ENCODE measurements at regions not wholly inside any gene's neighbourhood (a gene's known extent, or its start where the extent isn't known, plus 50 kb on each side); places are given as distances from the start of the nearest gene placed in this dataset.

GRCh38 chr15:69696946-69697345 is 244.3 kb downstream of the RPLP1 start:
- Histone ChIP-seq H3K4me2 (ENCODE audit: low read length) (no peak overlapping the region; the same call in 1 of the 2 replicates), H3K4me1 (ENCODE audit: insufficient read depth, low read length, severe bottlenecking) (peaks cover 18% of the 10 kb centered on the region)
- no peak for TF ChIP-seq EZH2 (IDR thresholded peaks at IDR 0.05; ENCODE audit: borderline replicate concordance, low read length)
- TF ChIP-seq, protein P1, sequence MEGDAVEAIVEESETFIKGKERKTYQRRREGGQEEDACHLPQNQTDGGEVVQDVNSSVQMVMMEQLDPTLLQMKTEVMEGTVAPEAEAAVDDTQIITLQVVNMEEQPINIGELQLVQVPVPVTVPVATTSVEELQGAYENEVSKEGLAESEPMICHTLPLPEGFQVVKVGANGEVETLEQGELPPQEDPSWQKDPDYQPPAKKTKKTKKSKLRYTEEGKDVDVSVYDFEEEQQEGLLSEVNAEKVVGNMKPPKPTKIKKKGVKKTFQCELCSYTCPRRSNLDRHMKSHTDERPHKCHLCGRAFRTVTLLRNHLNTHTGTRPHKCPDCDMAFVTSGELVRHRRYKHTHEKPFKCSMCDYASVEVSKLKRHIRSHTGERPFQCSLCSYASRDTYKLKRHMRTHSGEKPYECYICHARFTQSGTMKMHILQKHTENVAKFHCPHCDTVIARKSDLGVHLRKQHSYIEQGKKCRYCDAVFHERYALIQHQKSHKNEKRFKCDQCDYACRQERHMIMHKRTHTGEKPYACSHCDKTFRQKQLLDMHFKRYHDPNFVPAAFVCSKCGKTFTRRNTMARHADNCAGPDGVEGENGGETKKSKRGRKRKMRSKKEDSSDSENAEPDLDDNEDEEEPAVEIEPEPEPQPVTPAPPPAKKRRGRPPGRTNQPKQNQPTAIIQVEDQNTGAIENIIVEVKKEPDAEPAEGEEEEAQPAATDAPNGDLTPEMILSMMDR (IDR thresholded peaks at IDR 0.05; ENCODE audit: low read length) = no peak

GRCh38 chr15:69697916-69698315 is 245.3 kb downstream of the RPLP1 start:
- H3K79me2 ChIP-seq (ENCODE audit: insufficient read depth, low read length) = no peaks in the 10 kb centered on the region
- peaks cover 3% of the 10 kb centered on the region; the same call in 1 of the 2 replicates for H3K27me3 ChIP-seq (ENCODE audit: insufficient read depth, low read length)
- H3K9me2 ChIP-seq (ENCODE audit: low read depth, low read length) = no peaks in the 10 kb centered on the region
- H3K9me3 ChIP-seq (ENCODE audit: low read length) = 0 out of 2 replicates have a peak, but pooled peaks cover under 1% of the 10 kb centered on the region
- H3K27ac ChIP-seq (ENCODE audit: low read depth, low read length, poor library complexity, severe bottlenecking) = peak overlapping the region; percentile 49
- TF ChIP-seq, protein P1 (IDR thresholded peaks at IDR 0.05; ENCODE audit: low read length) = no peak
- TF ChIP-seq EZH2 (IDR thresholded peaks at IDR 0.05; ENCODE audit: borderline replicate concordance, low read length) = no peak
- no peak overlapping the region for H3K9ac ChIP-seq (ENCODE audit: low read length)
- H3K4me3 ChIP-seq (ENCODE audit: low read depth, low read length, poor library complexity, severe bottlenecking) = no peak overlapping the region
- H3K36me3 ChIP-seq (ENCODE audit: insufficient read depth, low read length) = no peaks in the 10 kb centered on the region
- no peaks in the 10 kb centered on the region for H4K20me1 ChIP-seq (ENCODE audit: insufficient read depth, low read length)
- H3F3A ChIP-seq (ENCODE audit: insufficient read depth, low read length) = no peaks in the 10 kb centered on the region
- H3K4me2 ChIP-seq (ENCODE audit: low read length) = peak overlapping the region; percentile 18; the same call in 1 of the 2 replicates
- no peak overlapping the region for H2AFZ ChIP-seq (ENCODE audit: low read length)
- peaks cover 18% of the 10 kb centered on the region for H3K4me1 ChIP-seq (ENCODE audit: insufficient read depth, low read length, severe bottlenecking)

More at GRCh38 chr15:69696946-69697345, 244.3 kb downstream of the RPLP1 start:
- H3K4me3 ChIP-seq (ENCODE audit: low read depth, low read length, poor library complexity, severe bottlenecking) = no peak overlapping the region
- no peaks in the 10 kb centered on the region for H3K9me2 ChIP-seq (ENCODE audit: low read depth, low read length)
- H2AFZ ChIP-seq (ENCODE audit: low read length) = no peak overlapping the region
- H3K27ac ChIP-seq (ENCODE audit: low read depth, low read length, poor library complexity, severe bottlenecking) = no peak overlapping the region
- H3F3A ChIP-seq (ENCODE audit: insufficient read depth, low read length) = no peaks in the 10 kb centered on the region
- no peaks in the 10 kb centered on the region for H3K36me3 ChIP-seq (ENCODE audit: insufficient read depth, low read length)
- no peaks in the 10 kb centered on the region for H3K9me3 ChIP-seq (ENCODE audit: low read length)
- no peaks in the 10 kb centered on the region for H3K79me2 ChIP-seq (ENCODE audit: insufficient read depth, low read length)
- no peaks in the 10 kb centered on the region for H4K20me1 ChIP-seq (ENCODE audit: insufficient read depth, low read length)
- no peak overlapping the region for H3K9ac ChIP-seq (ENCODE audit: low read length)
- H3K27me3 ChIP-seq (ENCODE audit: insufficient read depth, low read length) = no peaks in the 10 kb centered on the region; the same call in 1 of the 2 replicates

DNA sequence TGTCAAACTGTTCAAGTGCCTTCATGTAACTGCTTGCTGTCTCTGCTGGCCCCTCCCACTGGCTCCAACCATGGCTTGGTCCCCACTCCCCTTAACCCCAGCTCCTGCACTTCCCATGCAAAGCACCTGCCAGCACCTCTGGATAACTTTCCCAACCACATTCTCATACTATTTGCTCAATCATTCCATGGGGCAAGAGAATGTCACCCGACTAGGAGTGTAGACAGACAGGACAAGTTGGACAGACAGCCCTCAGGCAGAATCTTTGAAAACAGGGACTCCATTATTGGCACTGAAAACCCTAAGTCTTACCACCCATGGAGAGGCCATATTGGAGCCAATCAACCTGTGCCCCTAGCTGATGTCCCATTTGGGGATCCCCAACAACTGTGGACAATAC is 246.5 kb downstream of the RPLP1 start:
- H3F3A ChIP-seq (ENCODE audit: insufficient read depth, low read length) = no peaks in the 10 kb centered on the region
- H3K36me3 ChIP-seq (ENCODE audit: insufficient read depth, low read length) = no peaks in the 10 kb centered on the region
- H3K9ac ChIP-seq (ENCODE audit: low read length) = no peak overlapping the region
- peaks cover 6% of the 10 kb centered on the region; the same call in 1 of the 2 replicates for H3K27me3 ChIP-seq (ENCODE audit: insufficient read depth, low read length)
- peaks cover 18% of the 10 kb centered on the region for H3K4me1 ChIP-seq (ENCODE audit: insufficient read depth, low read length, severe bottlenecking)
- H4K20me1 ChIP-seq (ENCODE audit: insufficient read depth, low read length) = no peaks in the 10 kb centered on the region
- H3K4me2 ChIP-seq (ENCODE audit: low read length) = no peak overlapping the region
- H3K4me3 ChIP-seq (ENCODE audit: low read depth, low read length, poor library complexity, severe bottlenecking) = no peak overlapping the region
- TF ChIP-seq EZH2 (IDR thresholded peaks at IDR 0.05; ENCODE audit: borderline replicate concordance, low read length) = no peak
- TF ChIP-seq, protein P1 (IDR thresholded peaks at IDR 0.05; ENCODE audit: low read length) = no peak
- H3K27ac ChIP-seq (ENCODE audit: low read depth, low read length, poor library complexity, severe bottlenecking) = no peak overlapping the region
- no peaks in the 10 kb centered on the region for H3K79me2 ChIP-seq (ENCODE audit: insufficient read depth, low read length)
- no peaks in the 10 kb centered on the region for H3K9me2 ChIP-seq (ENCODE audit: low read depth, low read length)
- H3K9me3 ChIP-seq (ENCODE audit: low read length) = 0 out of 2 replicates have a peak, but pooled peaks cover 7% of the 10 kb centered on the region
- H2AFZ ChIP-seq (ENCODE audit: low read length) = no peak overlapping the region
